Hematopoietic multipotent progenitor cell treated with erythropoietin and hydrocortisone succinate and interleukin-3 and kit ligand, for 4 days (in vitro differentiated cells): ENCODE measurements at regions not wholly inside any gene's neighbourhood (a gene's known extent, or its start where the extent isn't known, plus 50 kb on each side); places are given as distances from the start of the nearest gene placed in this dataset.

ENCODE experiments used
- DNase-seq: peaks from one replicate; pipeline ENCODE4 v3.0.0-alpha.2; 2015

- no peak for DNase-seq
These were observed 84.8 kb upstream of the RNF217 start for GRCh38 chr6:124877468-124877867.

GRCh38 chr6:124879110-124879991, 82.9 kb upstream of the RNF217 start:
- DNase-seq, result no peak

- no peak for DNase-seq
These were observed 82.3 kb upstream of the RNF217 start for GRCh38 chr6:124879992-124880355.

GRCh38 chr6:124881898-124882578, 80.2 kb upstream of the RNF217 start:
- DNase-seq, result no peak

- peak; percentile 40 for DNase-seq
These were observed 79.5 kb upstream of the RNF217 start for GRCh38 chr6:124882579-124883393.

- DNase-seq, result no peak
These were observed 77.1 kb upstream of the RNF217 start for GRCh38 chr6:124885171-124885570.

GRCh38 chr6:124887872-124888580, 74.2 kb upstream of the RNF217 start:
- no peak for DNase-seq

- peak; percentile 45 for DNase-seq
These were observed 73.5 kb upstream of the RNF217 start for GRCh38 chr6:124888581-124889371.

- no peak for DNase-seq
These were observed 61.2 kb upstream of the RNF217 start for GRCh38 chr6:124901084-124901483.

GRCh38 chr6:124903797-124904196, 58.4 kb upstream of the RNF217 start:
- no peak for DNase-seq

GRCh38 chr6:124907596-124907995, 54.6 kb upstream of the RNF217 start:
- DNase-seq, result no peak
